Testis (tissue), 2 donors: ENCODE measurements at regions not wholly inside any gene's neighbourhood (a gene's known extent, or its start where the extent isn't known, plus 50 kb on each side); places are given as distances from the start of the nearest gene placed in this dataset.

Source experiments
- CTCF ChIP-seq, 3 experiments: fragments of 450-650 bp in 2 of 3; fragments of 200-600 bp in 1 of 3; sonication (generic) in 1 of 3; IDR thresholded peaks; one replicate each; pipeline ENCODE4 v1.5.1; 2016 to 2019; ENCODE audit warnings: antibody characterized with exemption in 3 of 3, mild to moderate bottlenecking in 2 of 3, moderate library complexity in 1 of 3
- POLR2A ChIP-seq: fragments of 450-650 bp; IDR thresholded peaks from one replicate; pipeline ENCODE4 v1.6.1; 2017; ENCODE audit warnings: antibody characterized with exemption, mild to moderate bottlenecking, moderate library complexity

DNA sequence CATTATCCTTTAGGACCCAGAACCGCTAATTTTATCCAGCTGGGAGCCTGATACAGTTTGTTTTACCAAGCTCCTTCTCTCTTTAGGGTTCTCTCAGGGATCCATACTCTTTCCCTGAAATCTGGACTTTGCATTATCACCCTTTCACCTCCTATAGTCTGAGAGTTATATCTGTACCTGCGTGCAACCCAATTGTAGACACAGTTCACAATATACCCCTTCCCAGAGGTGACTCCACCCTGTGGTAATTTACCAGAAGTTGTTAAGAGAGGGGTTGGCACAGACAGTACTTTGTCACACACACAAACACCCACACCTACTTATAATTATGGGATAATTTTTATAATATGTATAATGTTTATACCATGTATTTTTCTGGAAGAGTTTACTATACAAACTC is 275.8 kb upstream of the NR3C2 start:
- TF ChIP-seq CTCF (IDR thresholded peaks at IDR 0.05) (no peak), POLR2A (no peak)
